DOHH2 (cell line): ENCODE measurements at regions not wholly inside any gene's neighbourhood (a gene's known extent, or its start where the extent isn't known, plus 50 kb on each side); places are given as distances from the start of the nearest gene placed in this dataset.

ENCODE experiments used
- CTCF ChIP-seq: fragments of 200-600 bp; sonication (generic); IDR thresholded peaks from one replicate; pipeline ENCODE4 v1.5.1; 2014; ENCODE audit warnings: antibody characterized with exemption, mild to moderate bottlenecking, low read depth, low read length; ENCODE audit not compliant: poor library complexity, severe bottlenecking
- EZH2phosphoT487 ChIP-seq: fragments of 200-600 bp; sonication (generic); IDR thresholded peaks from 2 replicates; pipeline ENCODE4 v1.6.1; 2017; ENCODE audit warnings: borderline replicate concordance, mild to moderate bottlenecking, antibody characterized with exemption, low read length, moderate library complexity, mixed read lengths

DNA sequence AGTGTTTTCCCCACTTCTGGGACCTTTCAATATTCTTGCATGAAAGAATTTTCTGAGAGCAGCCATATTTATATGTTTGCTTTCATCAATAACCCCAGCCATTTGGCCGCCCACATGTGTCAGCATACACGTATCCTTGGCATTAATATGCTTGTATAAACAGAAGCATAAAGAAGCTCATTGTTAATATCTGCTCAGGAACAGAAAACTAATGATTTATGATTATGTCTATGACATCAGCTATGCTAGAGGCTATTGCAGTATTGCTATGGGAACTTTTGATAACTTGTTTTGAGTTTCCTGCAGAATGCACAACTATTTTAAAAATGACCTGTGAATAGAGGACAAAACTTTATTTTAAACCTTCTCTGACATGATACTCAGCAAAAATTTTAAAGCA lies 300.9 kb upstream of the MTPN start:
- no peak for TF ChIP-seq CTCF
- TF ChIP-seq EZH2phosphoT487: no peak
